GM18907 (cell line): ENCODE measurements at regions not wholly inside any gene's neighbourhood (a gene's known extent, or its start where the extent isn't known, plus 50 kb on each side); places are given as distances from the start of the nearest gene placed in this dataset.
A peak's percentile ranks its signal among the peaks of the same experiment; 100 is the strongest.

Experiments used
- ATAC-seq: cut with Tn5 transposase; IDR thresholded peaks from one replicate; pipeline ENCODE4 v1.9.1; 2021; ENCODE audit warnings: mild to moderate bottlenecking, moderate library complexity; ENCODE audit not compliant: unreplicated experiment

GRCh38 chr3:178439504-178439903, 96.7 kb upstream of the KCNMB2 start:
- peak; percentile 53 for ATAC-seq

DNA sequence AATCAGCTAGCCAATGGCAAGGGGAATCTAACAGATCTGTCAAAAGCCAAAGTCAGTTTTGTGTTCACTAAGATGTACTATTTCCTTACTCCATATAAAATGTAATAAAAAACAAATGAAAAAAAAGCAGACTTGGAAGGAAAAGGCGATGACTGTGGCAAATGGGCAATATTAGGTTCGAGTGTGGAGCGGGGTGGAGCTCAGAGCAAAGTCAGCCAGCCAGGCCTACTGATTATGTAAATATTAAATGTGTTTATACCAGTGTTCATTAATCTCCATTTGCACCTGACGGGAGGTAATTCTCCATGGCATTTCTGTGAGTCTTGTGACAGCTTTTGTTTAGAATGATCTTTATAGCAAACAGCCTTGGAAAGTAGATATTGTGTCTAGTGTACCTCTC, 96.2 kb upstream of the KCNMB2 start:
- ATAC-seq = no peak

- ATAC-seq = no peak
These were observed 92.6 kb upstream of the KCNMB2 start for GRCh38 chr3:178443634-178444033.

DNA sequence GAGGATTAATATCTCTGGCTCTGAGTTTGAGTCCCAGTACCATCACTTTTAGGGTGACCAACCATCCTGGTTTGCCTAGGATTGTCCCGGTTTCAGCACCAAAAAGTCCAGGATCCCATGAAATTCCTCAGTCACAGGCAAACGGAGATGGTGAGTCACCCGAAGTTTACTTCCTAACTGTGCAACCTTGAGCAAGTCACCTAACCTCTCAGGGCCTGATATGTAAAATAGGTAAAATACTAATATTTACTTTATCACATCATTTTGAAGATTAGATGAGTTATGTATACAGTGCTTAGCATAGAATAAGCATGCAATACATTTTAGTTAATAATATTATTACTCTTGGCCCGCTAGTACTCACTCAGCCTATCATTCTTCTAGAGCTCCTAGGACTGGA, 91.1 kb upstream of the KCNMB2 start:
- ATAC-seq = no peak

DNA sequence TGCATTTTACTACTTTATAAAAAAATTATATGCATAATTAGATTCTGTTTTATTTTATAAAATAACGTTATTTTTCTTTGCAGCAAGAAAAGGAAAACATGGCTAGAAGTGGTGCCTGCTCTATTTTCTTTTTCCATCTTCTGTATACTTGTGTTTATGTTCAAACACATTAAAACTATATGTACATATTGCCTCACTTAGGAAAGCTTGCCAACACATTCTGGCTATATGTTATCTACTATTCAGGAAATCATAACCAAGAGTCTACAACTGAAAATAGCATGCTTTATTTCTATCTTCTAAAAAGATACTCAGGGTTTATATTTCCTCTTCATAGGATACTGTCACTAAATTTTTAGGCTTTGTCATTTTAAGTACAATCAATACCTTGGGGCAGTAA, 90.2 kb upstream of the KCNMB2 start:
- no peak for ATAC-seq

DNA sequence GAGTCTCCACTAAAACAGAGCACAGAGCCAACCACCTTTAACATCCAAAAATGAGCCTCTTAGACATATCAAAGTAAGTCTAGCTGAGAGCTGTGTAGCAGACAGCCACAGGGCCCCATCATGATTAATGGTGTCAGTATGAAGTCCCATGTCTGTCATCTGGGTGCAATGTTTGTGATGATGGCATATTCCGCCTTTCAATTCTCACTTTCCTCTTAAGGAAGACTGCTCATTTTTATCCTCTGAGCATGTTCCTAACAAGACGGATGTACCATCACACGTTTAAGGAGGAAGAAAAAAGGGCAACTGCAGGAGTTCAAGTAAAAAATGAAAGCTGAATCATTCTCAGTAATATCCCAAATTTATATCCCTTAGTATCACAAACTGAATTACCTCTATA, 85.8 kb upstream of the KCNMB2 start:
- no peak for ATAC-seq

- ATAC-seq = no peak
These were observed 84.4 kb upstream of the KCNMB2 start for GRCh38 chr3:178451799-178452198.

DNA sequence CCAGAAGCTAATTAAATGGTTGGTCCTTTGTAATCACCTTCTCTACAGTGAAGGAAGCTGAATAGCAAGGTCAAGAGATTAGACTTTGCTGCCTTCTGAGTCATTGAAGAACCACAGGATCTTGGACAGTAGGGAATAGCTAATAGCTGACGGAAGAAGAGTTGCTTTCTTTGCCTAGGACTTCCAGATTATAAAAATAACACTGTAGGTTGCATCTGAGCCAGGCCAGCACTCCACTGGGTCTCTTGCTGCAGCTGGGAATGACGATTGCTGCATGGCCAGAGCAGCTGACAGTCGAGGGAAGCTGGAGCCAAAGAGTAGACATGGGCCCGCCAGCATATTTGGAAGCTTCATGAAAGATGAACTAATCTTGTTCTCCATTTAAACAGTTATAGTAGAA, 81.5 kb upstream of the KCNMB2 start:
- ATAC-seq = no peak

DNA sequence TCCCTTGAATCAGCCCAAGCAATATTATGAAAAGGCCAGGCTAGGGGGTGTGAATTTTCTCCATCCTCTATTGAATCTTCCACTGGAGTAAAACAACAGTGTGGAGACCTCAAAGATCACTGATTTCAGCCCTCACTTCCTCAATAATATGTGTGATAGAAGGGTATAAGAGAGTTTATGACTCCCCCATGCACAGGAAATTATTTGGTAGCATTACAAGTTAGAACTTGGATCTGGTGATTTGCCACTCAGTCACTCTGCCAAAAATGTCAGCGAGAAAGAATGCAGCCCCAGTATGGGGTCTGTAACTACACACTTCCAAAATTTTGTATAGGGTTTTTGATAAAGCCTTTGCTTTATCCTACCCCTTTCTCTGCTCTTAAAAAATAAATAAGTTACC, 81.0 kb upstream of the KCNMB2 start:
- no peak for ATAC-seq

GRCh38 chr3:178455946-178456345, 80.3 kb upstream of the KCNMB2 start:
- no peak for ATAC-seq

DNA sequence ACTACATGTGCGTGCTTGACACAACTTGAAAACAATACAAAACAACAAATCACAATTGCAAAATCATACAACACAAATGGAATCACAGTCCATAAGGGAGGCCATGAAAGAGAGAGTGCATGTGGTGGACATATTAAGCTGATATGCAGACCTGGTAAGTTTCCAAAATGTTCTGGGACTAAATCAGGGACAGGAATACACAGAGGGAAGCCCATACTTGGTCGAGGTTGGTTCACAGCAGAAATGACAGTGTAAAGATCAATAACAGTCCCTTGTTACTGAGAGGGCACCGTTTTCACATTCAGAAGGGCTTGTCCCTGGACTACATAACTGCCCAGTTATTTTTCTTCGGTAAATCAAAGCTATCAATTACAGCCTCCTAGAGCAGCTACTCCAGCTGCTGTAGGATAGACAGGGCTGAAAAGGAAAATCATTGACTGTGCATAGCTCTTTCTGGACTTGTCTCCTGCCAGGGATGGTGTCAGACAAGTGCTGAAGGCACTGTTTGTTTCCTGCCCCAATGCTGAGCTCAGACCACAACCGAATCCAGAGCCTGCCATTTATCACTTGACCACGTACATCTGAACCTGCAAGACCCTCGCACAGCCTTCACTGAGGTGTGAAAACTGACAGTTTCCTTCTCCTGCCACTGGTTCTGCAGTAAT, 79.5 kb upstream of the KCNMB2 start:
- no peak for ATAC-seq

- no peak for ATAC-seq
These were observed 78.7 kb upstream of the KCNMB2 start for GRCh38 chr3:178457511-178457910.

DNA sequence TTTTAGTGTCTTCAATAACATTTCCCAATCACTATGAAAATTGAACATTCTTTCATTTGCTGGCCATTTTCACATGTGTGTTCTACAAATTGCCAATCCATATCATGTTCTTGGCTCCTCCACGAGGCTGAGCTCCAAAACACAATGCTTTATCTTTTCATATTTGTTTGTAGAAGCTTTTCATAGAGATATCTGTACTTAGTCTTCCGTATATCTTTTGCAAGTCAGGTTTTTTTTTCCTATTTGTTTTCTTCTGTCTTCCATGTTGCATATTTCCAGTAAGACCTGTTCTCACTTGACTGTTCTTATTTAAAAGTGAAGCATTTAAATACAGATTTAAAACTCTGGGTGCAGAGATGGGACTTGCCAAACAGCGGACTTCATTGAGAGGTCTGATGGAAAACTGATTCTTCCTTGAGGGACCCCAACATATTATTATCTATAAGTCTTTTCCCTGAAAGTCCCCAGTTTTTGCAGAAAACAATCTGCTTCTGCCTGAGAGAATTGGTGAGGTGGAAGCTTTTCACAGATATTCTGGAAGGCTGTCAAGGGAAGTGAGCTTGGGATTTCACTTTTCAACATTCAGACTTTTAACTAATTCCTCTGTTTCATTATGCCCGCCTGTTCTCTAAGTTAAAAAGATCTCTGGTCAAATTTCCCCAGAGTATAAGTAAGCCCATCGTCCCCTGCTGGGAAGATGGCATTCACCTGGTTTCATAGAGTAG, 77.8 kb upstream of the KCNMB2 start:
- ATAC-seq = no peak

DNA sequence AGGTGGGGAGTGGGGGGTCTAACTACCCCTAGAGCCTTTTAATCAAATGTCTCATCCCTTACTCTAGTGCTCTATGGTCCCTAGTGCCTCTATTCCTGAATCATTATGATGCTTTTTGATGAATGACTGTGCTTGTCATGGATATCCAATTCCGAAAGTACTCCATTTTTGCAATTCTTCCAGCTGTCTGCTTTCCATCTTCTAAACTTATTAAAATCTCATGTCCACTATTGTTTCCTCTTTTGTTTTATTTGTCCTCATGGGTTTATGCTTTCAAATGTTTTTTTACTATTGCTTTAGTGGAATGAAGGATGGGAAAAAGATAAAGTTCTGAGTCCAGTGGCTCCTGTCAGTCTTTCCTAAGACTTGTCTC, 77.2 kb upstream of the KCNMB2 start:
- ATAC-seq = no peak

GRCh38 chr3:178465260-178466180, 70.7 kb upstream of the KCNMB2 start:
- ATAC-seq = no peak

DNA sequence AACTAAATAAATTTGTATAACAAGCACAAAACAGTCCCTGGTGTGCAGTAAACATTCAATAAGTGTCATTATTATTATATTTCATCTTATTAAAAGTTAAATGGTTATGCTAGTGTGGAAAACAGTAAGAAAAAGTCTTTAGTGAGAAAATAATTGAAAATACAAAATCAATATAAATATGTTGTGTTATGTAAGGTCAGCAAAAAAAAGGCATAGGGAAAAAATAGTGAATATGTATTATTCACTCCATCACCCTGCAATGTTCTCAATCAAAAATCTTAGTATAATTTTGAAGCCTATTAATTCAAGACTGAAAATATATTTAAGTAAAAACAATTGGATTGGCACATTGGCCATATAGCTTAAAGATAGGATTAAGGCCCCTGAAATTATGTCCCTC, 63.3 kb upstream of the KCNMB2 start:
- no peak for ATAC-seq

DNA sequence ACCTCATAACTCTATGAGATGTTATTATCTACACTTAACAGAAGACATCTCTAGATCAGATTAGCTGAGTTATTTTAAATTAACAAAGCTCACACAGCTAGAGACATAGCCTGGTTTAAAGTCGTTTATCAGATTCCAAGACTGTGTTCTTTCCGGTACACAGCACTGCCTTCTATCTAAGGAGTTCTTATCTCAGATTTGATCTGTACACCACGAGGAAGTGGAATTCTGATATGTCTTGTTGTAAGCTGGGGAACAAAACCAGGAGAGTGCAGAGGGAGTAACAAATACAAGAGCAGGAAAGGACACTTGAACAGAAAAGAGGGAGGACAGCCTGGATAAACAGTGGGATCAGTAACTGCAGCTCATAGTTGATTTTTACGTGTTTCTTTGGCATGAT, 61.7 kb upstream of the KCNMB2 start:
- no peak for ATAC-seq

DNA sequence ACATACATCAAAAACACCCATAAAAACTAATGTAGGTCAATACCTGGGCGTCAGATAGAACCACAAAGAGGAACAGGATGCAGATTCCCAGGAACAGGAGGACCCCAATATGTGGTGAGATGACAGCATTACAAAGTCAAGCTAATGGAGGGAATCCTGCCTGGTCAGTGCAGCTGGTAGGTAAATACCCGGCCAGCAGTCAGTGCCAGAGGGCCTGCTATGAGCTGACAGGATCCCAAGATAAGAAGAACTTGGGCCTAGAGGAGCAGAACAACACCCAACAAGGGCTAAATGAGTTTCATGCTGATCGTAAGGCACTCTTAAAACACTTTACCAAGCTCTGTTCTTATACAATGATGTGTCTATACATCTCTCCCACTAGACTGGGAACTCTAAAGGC, 61.2 kb upstream of the KCNMB2 start:
- no peak for ATAC-seq

DNA sequence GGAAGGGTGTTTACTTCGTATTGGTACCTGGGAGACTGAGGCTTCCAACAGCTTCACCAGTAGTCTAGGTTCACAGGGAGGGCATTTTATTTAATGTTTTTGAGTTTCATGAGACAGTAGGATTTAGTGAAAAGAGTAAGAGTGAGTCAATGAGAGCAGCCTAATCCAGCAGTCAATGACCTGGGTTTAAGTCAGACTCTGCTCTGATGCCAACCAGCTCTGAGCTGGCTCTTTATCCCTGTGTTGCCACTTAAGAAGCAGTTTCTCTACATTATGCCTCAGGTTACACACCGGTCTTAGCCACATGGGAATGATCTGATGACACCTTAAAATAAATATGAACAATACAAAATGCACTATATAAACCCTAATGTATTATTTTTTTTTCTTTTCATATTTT, 59.4 kb upstream of the KCNMB2 start:
- no peak for ATAC-seq

GRCh38 chr3:178479446-178479845, 56.8 kb upstream of the KCNMB2 start:
- no peak for ATAC-seq

DNA sequence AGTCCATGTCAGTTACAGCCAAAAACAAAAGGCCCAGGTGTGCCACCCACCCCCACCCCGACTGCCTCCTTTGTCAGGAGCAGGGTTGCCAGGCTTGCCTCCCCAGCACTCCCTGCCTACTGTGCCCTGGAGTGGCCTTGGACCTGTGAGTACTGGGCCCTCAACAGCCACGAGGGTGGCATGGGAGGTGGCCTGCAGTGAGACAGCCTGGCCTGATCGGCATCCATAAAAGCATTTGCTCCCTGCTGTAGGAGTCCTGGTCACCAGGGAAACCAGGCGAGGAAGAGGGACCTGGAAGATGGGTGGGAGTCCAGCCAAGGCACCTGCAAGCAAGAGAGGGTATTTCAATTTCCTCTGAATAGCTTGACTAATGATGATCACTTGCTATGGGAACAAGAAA, 56.4 kb upstream of the KCNMB2 start:
- no peak for ATAC-seq

GRCh38 chr3:178480274-178480673, 56.0 kb upstream of the KCNMB2 start:
- ATAC-seq = peak; percentile 9
